Frontal cortex (tissue), 3 donors: ENCODE measurements at regions not wholly inside any gene's neighbourhood (a gene's known extent, or its start where the extent isn't known, plus 50 kb on each side); places are given as distances from the start of the nearest gene placed in this dataset.
"Not testable (repeated sequence)": the region's sequence is repeated elsewhere in the genome, so short reads cannot be mapped to it uniquely, and the experiment has no call there.

ENCODE experiments used
- DNase-seq, 2 donors: peaks; one replicate each; pipeline ENCODE4 v3.0.0; 2012; ENCODE audit warnings: low spot score in 2 of 2
- FAIRE-seq: peaks from 2 replicates; lab custom pipeline; 2012; peaks lifted over from hg19 to GRCh38; lab: Jason Lieb, UNC
- donor health status: control.
- donor health status: control.
- donor health status: control.

DNA sequence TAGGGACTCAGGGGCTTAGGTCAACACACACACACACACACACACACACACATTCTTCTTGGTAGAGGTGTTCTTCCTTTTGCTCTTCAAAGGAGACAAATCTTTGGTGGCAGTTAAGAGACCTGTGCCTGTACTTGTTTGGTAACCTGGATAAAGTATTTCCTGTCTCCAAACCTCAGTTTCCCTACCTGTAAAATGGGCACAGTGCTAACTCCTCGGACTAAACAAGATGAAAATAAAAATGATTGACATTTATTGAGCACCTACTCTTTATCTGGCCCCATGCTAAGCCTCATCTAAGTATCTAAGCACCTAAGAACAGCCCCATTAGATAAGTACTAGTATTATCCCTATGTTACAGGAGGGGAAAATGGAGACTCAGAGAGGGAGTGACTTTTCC lies 220.8 kb upstream of the MYL2 start:
- no peak for FAIRE-seq
- DNase-seq: no peak

DNA sequence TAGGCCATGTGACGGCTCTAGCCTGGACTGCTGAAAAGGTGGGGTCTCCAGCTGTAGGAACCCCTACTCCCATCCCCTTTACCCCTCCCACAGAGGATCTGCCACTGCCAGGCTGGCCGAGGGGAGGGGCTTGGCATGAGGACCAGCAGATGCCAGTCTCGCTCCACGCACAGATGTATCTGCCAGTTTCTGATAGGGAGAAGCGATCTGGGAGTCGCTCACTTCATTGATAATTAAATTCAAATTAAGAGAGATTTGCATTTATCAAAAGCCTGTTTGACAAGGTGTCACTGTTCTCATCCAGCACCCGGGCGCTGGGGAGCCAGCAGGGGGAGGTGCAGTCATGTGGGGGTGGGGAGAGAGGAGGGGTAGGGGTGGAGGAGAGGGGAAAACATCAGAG lies 217.6 kb upstream of the MYL2 start:
- FAIRE-seq (no peak), DNase-seq (no peak)

DNA sequence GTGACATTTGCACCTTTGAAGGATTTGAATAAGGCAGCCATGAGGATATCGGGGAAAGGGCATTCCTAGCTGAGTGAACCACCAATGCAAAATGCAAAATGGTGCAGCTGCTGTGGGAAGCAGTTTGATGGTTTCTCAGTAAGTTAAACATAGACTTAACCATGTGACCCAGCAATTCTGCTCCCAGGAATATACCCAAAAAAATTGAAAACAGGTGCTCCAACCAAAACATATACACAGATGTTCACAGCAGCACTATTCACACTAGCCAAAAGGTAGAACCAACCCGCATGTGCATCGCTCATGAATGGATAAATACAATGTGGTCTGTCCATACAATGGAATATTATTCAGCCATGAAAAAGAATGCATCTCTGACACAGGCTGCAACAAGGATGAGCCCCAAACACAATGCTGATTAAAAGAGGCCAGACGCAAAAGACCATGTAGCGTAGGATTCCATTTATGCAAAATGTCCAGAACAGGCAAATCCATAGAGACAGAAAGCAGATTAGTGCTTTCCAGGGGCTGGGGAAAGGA lies 215.0 kb upstream of the MYL2 start:
- no peak for FAIRE-seq
- no peak for DNase-seq

DNA sequence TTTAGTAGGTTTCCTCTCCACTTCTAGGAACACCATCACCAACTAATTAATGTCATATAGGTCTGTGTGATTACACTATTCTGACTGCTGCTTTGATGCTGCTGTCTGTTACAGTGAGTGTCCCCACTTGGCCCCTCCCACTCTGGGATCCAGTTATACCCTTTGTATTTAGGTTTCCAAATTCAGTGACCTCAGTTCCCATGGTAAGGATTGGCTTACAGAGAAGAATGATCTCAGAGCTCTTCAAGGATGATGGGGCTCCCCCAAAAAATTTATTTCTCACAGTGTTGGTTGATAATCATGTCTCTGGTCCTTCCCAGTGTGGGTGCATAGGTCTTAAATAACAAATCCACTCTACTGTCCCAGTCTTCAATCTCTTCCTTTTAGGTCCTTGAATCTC lies 210.0 kb upstream of the MYL2 start:
- FAIRE-seq: no peak
- DNase-seq: no peak

DNA sequence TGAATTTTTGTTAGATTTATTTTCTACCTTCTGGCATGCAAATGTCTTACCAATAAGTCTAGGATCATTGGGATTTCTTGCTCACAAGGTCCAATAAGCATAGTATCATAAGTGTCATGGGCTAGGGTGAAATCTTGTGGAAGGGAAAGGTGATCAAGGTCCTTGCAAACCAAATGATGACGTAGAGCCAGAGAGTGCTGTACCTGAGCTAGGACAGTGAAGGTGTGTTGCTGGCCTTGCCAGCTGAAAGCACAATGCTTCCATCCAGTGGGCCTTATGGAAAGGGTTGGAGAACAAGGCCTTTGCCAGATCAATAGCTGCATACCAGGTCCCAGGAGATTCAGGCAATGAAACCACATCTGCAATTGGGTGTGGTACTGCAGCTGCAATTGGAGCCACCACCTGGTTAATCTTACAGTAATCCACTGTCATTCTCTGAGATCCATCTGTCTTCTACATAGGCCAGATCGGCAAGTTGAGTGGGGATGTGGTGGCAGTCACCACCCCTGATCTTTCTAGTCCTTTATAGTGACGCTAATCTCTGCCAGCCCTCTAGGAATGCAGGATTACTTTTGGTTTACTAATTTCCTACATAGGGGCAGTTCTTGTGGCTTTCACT lies 208.9 kb upstream of the MYL2 start:
- no peak for FAIRE-seq

DNA sequence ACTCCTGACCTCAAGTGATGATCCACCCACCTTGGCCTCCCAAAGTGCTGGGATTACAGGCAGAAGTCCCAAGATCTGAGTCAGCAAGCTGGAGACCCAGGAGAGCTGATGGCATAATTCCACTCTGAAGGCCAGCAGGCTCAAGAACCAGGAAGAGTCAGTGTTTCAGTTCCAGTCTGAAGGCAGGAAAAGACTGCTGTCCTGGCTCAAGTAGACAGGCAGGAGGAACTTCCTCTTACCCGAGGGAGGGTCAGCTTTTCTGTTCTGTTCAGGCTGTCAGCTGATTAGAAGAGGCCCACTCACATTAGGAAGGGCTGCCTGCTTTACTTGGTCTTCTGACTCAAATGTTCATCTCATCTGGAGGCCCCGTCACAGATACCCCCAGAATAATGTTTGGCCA lies 206.0 kb upstream of the MYL2 start:
- no peak for DNase-seq
- no peak for FAIRE-seq

More for the DNA sequence above, 208.9 kb upstream of the MYL2 start:
- DNase-seq: no peak

DNA sequence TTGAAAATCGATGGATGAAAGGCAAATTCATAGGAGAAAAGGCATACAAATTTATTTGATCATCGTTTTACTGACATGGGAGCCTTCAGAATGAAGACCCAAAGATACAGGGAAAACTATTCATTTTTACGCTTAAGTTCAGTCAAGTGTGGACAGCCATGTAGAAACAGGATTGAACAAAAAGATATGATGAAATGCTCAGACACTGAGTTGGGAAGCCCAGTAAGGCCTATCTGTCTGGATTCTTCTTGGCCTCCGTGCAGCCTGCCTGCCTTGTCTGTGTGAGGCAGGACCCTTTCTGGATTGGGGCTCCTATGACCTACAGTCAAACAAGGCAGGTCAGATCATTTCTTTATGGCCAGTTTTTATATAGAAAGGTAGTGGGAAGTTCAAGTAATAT lies 203.8 kb upstream of the MYL2 start:
- no peak for DNase-seq
- FAIRE-seq: no peak

DNA sequence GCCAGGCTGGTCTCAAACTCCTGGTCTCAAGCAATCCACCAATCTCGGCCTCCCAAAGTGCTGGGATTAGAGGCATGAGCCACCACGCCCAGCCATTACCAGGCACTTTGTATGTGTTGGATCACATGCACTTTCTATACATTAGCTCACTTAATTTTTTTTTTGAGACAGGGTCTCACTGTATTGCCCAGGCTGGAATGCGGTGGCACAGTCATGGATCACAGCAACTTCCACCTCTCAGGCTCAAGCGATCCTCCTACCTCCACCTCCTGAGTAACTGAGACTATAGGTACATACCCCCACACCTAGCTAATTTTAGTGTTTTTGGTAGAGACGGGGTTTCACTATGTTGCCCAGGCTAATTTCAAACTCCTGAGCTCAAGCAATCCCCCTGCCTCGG lies 203.0 kb upstream of the MYL2 start:
- DNase-seq (no peak), FAIRE-seq (no peak)

DNA sequence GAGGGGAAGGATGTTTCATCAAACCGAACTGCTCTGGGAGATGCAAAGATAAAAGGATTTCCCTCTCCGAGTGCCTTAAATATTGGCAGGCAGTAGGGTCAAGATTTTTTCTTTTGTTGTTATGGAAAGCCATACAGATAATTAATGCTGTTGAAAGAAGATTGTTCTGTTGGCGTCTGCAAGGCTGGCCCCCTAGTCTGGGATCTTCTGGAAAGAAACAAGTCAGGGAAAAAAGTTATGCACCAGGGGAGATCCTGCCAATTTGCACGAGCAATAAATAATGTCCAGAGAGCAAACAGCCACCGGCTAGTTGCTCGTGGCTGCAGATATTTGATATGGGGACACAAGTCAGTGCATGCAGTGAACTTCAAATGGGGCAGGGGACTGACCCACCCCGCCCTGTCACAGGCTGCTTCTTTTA lies 202.1 kb upstream of the MYL2 start:
- FAIRE-seq (no peak), DNase-seq (no peak)

DNA sequence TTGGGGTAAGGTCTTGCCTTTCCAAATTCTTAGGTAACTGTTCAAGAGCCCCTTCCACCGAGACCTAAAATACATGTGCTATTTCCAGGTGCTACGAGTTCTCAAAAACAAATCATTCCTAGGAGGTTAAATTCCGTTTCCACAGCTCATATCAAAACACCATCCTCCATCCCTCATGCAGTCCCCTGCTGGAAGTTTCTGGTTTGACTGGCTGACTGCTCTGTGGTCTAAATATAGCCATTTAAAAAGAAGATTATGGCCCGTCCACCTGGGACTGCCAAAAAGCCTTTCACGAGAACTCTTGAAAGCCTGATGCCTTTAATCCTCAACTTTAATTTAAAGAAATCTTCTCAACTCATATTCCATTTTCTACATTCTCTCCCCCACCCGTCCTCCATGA lies 201.5 kb upstream of the MYL2 start:
- DNase-seq (no peak), FAIRE-seq (no peak)

DNA sequence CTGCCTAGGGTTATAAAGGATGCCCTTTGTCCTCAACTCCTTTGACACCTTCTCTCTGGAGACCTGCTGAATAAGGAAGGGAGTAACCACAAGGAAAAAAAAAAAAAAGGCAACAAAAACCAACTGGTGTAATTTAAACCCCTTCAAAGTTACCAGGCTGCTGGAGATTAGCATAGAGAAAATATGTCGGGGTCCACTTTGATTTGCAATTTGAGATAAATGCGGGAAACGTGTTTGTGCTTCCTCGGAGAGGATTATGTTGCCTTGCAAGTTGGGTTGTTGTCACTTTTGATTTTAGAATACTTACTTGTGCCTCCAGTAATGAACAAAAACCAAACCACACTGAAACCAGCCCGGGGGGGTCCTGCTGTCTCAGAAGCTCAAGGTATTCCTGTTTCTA lies 200.2 kb upstream of the MYL2 start:
- DNase-seq (no peak), FAIRE-seq (no peak)

DNA sequence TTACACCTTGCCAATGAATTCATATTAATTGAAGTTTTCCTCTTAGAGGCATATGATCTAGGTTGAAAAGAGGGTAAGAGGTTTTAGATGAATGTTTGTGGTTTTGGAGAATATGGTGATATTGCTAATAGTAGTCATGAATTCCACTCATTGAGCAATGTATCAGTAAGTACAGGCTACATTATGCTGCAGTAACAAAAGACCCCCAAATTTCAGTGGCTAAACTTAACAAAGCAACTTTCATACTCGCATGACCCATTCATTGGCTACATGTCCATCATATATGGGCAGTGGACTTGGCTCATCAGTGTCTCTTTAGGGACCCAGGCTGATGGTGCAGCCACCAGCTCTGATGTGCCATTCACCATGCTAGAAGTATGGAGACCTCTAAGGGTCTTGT lies 196.6 kb upstream of the MYL2 start:
- DNase-seq (no peak), FAIRE-seq (no peak)

DNA sequence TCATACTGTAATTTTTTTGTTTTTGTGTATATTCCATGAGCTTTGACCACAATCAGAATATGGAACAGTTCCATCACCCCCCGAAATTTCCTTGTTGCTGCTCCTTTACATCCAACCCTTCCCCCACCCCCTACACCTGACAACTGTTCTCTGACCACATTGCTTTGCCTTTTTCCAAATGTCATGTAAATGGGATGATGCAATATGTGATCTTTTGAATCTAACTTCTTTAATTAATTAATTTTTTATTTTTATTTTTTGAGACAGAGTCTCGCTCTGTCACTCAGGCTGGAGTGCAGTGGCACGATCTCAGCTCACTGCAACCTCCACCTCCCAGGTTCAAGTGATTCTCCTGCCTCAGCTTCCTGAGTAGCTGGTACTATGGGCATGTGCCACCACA lies 192.9 kb upstream of the MYL2 start:
- not testable (repeated sequence) for DNase-seq, FAIRE-seq

DNA sequence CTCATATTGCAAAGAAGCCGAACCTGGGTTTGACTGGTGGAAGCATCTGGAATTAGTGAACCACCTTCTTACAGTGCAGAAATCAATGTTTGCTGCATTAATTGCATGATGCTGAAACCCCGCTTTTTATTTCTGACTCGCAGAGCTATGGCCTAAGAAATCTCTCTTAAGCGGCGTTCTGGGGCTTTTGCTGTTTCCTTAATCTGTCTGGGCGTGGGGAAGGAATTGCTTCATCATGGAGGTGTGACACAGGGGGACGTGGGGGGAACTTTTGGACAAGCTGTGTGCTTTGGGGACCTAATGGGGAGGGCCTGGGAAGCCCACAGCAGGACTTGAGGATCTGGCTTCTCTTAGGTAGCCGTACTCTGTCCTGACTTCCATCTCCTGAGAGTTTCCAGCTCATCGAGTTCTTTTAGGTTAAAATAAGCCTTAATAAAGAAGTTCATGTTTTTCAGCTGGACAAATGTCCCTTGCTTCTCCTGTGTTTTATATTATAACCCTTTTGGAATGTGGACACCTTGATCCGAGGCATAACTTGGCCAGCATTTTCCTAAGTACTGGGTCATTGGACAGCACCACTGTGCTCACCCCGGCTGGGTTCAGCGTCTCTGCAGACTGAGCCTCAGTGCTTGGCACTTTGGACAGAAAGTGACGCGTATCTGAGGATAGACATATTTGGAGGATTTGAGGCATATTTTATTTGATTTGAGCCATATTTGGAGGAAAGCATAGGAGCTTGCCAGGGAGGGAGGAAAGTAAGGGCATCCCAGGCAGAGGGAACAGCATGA lies 192.1 kb upstream of the MYL2 start:
- FAIRE-seq (no peak), DNase-seq (no peak)

DNA sequence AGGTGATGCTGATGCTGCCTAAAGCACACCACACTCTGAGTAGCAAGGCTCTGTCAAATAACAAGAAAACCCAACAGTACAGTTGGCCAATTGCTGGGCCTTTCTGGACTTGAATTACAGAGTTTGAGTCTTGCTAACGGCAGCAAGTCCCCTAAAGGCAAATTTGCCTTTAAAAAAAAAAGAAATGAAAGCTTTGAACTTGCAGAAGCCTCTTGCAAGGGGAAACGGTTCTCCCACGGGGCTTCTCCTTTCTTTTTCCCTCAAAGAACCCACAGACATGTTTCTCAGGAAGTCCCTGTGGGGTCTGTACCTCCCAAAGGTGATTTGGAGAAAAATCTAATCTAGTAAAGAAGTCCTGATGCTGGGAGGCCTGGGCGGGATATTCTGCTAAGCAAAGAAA lies 191.3 kb upstream of the MYL2 start:
- DNase-seq (no peak), FAIRE-seq (no peak)

DNA sequence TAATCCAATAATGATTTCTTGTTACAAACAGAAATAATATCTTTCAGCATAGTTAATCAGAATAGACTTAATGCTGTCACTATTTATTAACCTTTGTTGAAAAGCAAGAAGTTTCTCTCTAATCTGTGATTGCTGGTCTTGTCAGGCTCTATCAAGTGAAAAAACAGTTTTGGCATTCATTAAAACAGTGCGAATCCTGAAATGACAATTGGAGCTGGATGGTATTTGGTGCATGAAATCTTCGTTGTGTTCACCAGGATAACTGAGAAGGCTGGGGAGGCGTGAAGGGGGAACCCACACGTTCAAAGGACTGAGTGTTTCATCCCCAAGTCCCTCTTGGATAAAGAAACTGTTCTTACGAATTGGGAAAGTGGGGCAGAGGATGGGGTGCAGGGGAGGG lies 190.2 kb upstream of the MYL2 start:
- no peak for DNase-seq
- FAIRE-seq: no peak

DNA sequence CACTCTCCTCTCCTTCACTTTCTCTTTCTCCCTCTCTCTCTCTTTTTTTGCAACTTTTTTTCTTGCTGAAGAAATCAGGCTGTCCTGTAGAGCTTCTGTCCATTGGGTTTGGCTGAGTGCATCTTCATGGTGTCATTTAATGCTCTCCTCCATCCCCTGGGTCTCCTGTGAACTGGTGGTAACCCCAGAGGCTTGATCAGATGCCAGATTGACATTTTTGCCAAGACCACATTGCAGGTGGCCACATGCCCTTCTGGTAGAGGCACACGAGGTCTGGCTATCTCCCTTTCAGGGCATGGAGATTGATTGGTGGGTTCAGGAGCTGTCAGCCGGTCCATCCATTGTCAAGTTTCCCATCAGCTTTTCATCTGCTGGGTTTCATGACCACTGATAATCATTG lies 188.3 kb upstream of the MYL2 start:
- no peak for FAIRE-seq
- no peak for DNase-seq

DNA sequence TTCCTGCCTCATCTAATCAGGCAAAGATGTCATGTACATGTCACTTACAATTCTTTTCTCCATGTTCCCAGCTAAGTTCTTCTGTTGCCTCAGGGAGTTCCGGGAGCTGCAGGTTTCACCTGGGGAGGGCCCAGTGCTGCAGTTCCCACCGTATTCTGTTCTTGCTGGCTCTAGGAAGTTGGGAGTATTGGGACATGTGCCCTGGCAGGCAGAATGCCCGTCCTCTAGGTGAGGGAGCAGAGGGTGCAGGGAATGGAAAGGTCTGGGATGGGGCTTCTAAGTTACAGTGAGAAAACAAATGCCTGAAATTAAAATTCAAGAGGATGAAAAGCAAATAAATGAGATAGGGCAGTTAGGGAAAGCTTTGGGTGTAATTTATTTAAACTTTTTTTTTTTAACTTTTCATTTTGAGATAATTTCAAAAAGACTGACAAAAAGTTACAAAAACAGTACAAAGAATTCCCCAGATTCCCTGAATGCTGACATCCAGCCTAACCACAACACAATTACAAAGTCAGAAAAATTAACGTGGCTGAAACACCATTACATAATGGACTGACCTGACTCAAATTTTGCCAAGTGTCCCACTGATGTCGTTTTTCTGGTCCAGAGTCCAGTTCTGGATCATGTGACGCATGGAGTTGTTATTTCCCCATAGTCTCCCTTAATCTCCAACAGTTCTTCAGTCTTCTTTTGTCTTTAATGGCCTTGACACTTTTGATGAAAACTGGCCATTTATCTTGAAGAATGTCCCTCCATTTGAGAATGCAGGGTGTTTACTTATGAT lies 187.2 kb upstream of the MYL2 start:
- FAIRE-seq: no peak
- no peak for DNase-seq

DNA sequence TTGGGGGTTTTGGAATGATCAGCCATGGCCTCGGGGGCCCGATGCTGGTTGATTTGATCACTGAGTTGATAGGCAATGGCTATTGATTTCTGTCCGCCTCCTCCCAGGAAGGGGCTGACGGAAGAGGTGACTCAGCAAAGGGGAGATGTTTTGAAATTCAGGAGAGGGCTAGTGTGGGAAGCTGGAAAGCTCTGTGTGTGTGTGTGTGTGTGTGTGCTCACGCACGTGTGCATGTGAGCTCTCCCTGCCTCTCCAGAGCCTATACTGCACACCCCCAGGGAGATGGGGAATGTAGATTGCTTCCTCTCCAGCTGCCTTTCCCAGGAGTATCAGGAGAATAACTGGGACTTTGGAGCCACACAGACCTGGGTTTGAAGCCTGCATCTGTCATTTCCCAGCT lies 184.9 kb upstream of the MYL2 start:
- no peak for DNase-seq
- FAIRE-seq: no peak

DNA sequence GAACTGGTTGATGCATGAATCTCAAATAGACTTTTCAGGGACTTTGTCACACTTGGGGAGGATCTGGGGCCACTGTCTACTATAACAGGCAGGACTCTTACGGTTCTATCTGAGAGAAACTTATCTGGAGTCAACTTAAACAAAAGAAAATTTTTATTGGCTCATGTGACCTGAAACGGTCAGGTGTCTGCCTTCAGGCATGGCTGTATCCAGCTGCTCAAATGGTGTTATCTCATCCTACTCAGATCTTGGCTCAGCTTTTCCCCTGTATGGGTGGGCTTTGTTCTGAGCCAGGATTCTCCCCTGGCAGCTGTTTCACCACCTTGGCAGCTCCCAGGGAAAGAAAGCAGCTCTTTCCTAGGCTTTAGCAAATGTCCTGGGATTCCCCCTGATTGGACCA lies 183.2 kb upstream of the MYL2 start:
- DNase-seq (no peak), FAIRE-seq (no peak)
